ENCODE measurements at regions not wholly inside any gene's neighbourhood (a gene's known extent, or its start where the extent isn't known, plus 50 kb on each side); places are given as distances from the start of the nearest gene placed in this dataset.
A peak's percentile ranks its signal among the peaks of the same experiment; 100 is the strongest.
"Not testable (repeated sequence)": the region's sequence is repeated elsewhere in the genome, so short reads cannot be mapped to it uniquely, and the experiment has no call there.

- DNase-seq, result no peak
Measured at GRCh38 chr2:185393091-185393490, 345.5 kb upstream of the FSIP2 start.

GRCh38 chr2:185402474-185402873 is 336.1 kb upstream of the FSIP2 start:
- DNase-seq, result no peak

GRCh38 chr2:185404578-185404977 is 334.0 kb upstream of the FSIP2 start:
- peak in 1 of 3 experiments; percentile 53 for DNase-seq

GRCh38 chr2:185417111-185417510 is 321.5 kb upstream of the FSIP2 start:
- no peak for DNase-seq

GRCh38 chr2:185417688-185418087 is 320.9 kb upstream of the FSIP2 start:
- DNase-seq, result no peak

- DNase-seq, result peak in 1 of 3 experiments; percentile 7
Measured at GRCh38 chr2:185424958-185425629, 313.5 kb upstream of the FSIP2 start.

GRCh38 chr2:185428000-185428399 is 310.6 kb upstream of the FSIP2 start:
- DNase-seq, result no peak

GRCh38 chr2:185433824-185434223 is 304.8 kb upstream of the FSIP2 start:
- DNase-seq, result no peak

- DNase-seq, result no peak
Measured at GRCh38 chr2:185436787-185437372, 301.7 kb upstream of the FSIP2 start.

- no peak for DNase-seq
Measured at GRCh38 chr2:185441486-185442005, 297.1 kb upstream of the FSIP2 start.

- DNase-seq, result no peak
Measured at GRCh38 chr2:185456517-185456916, 282.1 kb upstream of the FSIP2 start.

GRCh38 chr2:185463481-185463880 is 275.1 kb upstream of the FSIP2 start:
- no peak for DNase-seq

GRCh38 chr2:185466915-185467314 is 271.7 kb upstream of the FSIP2 start:
- no peak for DNase-seq

- no peak for DNase-seq
Measured at GRCh38 chr2:185471441-185471840, 267.2 kb upstream of the FSIP2 start.

GRCh38 chr2:185472574-185472973 is 266.0 kb upstream of the FSIP2 start:
- DNase-seq, result peak in 1 of 3 experiments; percentile 13

GRCh38 chr2:185473838-185474237 is 264.8 kb upstream of the FSIP2 start:
- no peak for DNase-seq

GRCh38 chr2:185475914-185476313 is 262.7 kb upstream of the FSIP2 start:
- peak; percentile 12 to 95 (median 76) for DNase-seq

GRCh38 chr2:185477452-185477851 is 261.2 kb upstream of the FSIP2 start:
- no peak for DNase-seq

- peak in 1 of 3 experiments; percentile 9 for DNase-seq
Measured at GRCh38 chr2:185484602-185485001, 254.0 kb upstream of the FSIP2 start.

GRCh38 chr2:185502351-185502750 is 236.3 kb upstream of the FSIP2 start:
- no peak for DNase-seq

GRCh38 chr2:185507719-185508118 is 230.9 kb upstream of the FSIP2 start:
- DNase-seq, result peak; percentile 21 to 73 (median 43)

- no peak for DNase-seq
Measured at GRCh38 chr2:185510060-185510459, 228.5 kb upstream of the FSIP2 start.

- no peak for DNase-seq
Measured at GRCh38 chr2:185511925-185512324, 226.7 kb upstream of the FSIP2 start.

- no peak for DNase-seq
Measured at GRCh38 chr2:185522472-185522871, 216.1 kb upstream of the FSIP2 start.

GRCh38 chr2:185524242-185524641 is 214.4 kb upstream of the FSIP2 start:
- not testable (repeated sequence) for DNase-seq
